Effector CD4-positive, alpha-beta T cell (primary cell): ENCODE measurements at regions not wholly inside any gene's neighbourhood (a gene's known extent, or its start where the extent isn't known, plus 50 kb on each side); places are given as distances from the start of the nearest gene placed in this dataset.
"Not testable (repeated sequence)": the region's sequence is repeated elsewhere in the genome, so short reads cannot be mapped to it uniquely, and the experiment has no call there.

Experiments
- DNase-seq: peaks from one replicate; pipeline ENCODE4 v3.0.0-alpha.2; 2020

GRCh38 chr12:46546634-46547273, 174.2 kb upstream of the SLC38A2 start:
- DNase-seq: no peak

GRCh38 chr12:46543378-46543795, 170.8 kb upstream of the SLC38A2 start:
- DNase-seq: not testable (repeated sequence)

GRCh38 chr12:46538976-46539375, 166.4 kb upstream of the SLC38A2 start:
- no peak for DNase-seq

GRCh38 chr12:46537387-46537955, 164.9 kb upstream of the SLC38A2 start:
- DNase-seq: no peak

GRCh38 chr12:46536316-46536715, 163.7 kb upstream of the SLC38A2 start:
- DNase-seq: not testable (repeated sequence)

- no peak for DNase-seq
Observed at GRCh38 chr12:46535907-46536306, 163.3 kb upstream of the SLC38A2 start.

- DNase-seq: no peak
Observed at GRCh38 chr12:46535376-46535775, 162.8 kb upstream of the SLC38A2 start.

GRCh38 chr12:46534327-46534840, 161.8 kb upstream of the SLC38A2 start:
- DNase-seq: no peak

GRCh38 chr12:46533723-46534122, 161.2 kb upstream of the SLC38A2 start:
- DNase-seq: no peak

- DNase-seq: no peak
Observed at GRCh38 chr12:46531804-46532203, 159.2 kb upstream of the SLC38A2 start.

- no peak for DNase-seq
Observed at GRCh38 chr12:46531059-46531785, 158.6 kb upstream of the SLC38A2 start.

- no peak for DNase-seq
Observed at GRCh38 chr12:46530373-46531056, 157.9 kb upstream of the SLC38A2 start.

GRCh38 chr12:46526233-46526632, 153.7 kb upstream of the SLC38A2 start:
- DNase-seq: no peak

- DNase-seq: no peak
Observed at GRCh38 chr12:46524778-46525177, 152.2 kb upstream of the SLC38A2 start.

GRCh38 chr12:46523863-46524770, 151.5 kb upstream of the SLC38A2 start:
- DNase-seq: peak; percentile 7

- no peak for DNase-seq
Observed at GRCh38 chr12:46523446-46523845, 150.9 kb upstream of the SLC38A2 start.

- no peak for DNase-seq
Observed at GRCh38 chr12:46522071-46522470, 149.5 kb upstream of the SLC38A2 start.

GRCh38 chr12:46521145-46521544, 148.6 kb upstream of the SLC38A2 start:
- DNase-seq: no peak

GRCh38 chr12:46519407-46519806, 146.8 kb upstream of the SLC38A2 start:
- no peak for DNase-seq

- no peak for DNase-seq
Observed at GRCh38 chr12:46518729-46519128, 146.2 kb upstream of the SLC38A2 start.

- no peak for DNase-seq
Observed at GRCh38 chr12:46518169-46518568, 145.6 kb upstream of the SLC38A2 start.

- DNase-seq: no peak
Observed at GRCh38 chr12:46517579-46517962, 145.0 kb upstream of the SLC38A2 start.
